H9 (cell line): ENCODE measurements at regions not wholly inside any gene's neighbourhood (a gene's known extent, or its start where the extent isn't known, plus 50 kb on each side); places are given as distances from the start of the nearest gene placed in this dataset.

Source experiments
- DNase-seq: peaks from one replicate; pipeline ENCODE4 v3.0.0-alpha.2; 2017
- H2AFZ ChIP-seq: one replicate; pipeline ENCODE4 v1.6.1; 2013; ENCODE audit warnings: mild to moderate bottlenecking, low read length, control low read depth, moderate library complexity
- H2AK5ac ChIP-seq: 2 replicates; pipeline ENCODE4 v1.6.1; 2013; ENCODE audit warnings: low read length, control low read depth, mixed read lengths; ENCODE audit not compliant: insufficient read length
- H2BK120ac ChIP-seq: one replicate; pipeline ENCODE4 v1.6.1; 2013; ENCODE audit warnings: low read depth, mild to moderate bottlenecking, low read length, control low read depth, inconsistent platforms; ENCODE audit not compliant: poor library complexity, severe bottlenecking
- H2BK12ac ChIP-seq: 2 replicates; pipeline ENCODE4 v1.6.1; 2013; ENCODE audit warnings: low read length, control low read depth, mixed read lengths, low read depth; ENCODE audit not compliant: insufficient read length
- H2BK15ac ChIP-seq: 2 replicates; pipeline ENCODE4 v1.6.1; 2013; ENCODE audit warnings: low read depth, low read length, control low read depth
- H2BK20ac ChIP-seq: one replicate; pipeline ENCODE4 v1.6.1; 2013; ENCODE audit warnings: low read depth, mild to moderate bottlenecking, low read length, control low read depth, inconsistent platforms; ENCODE audit not compliant: poor library complexity, severe bottlenecking
- H2BK5ac ChIP-seq: 2 replicates; pipeline ENCODE4 v1.6.1; 2013; ENCODE audit warnings: low read length, control low read depth, mixed read lengths; ENCODE audit not compliant: insufficient read length
- H3K14ac ChIP-seq: 2 replicates; pipeline ENCODE4 v1.6.1; 2013; ENCODE audit warnings: low read length, control low read depth; ENCODE audit not compliant: insufficient read depth
- H3K18ac ChIP-seq: 2 replicates; pipeline ENCODE4 v1.6.1; 2013; ENCODE audit warnings: low read depth, mild to moderate bottlenecking, mixed read lengths, low read length, control low read depth; ENCODE audit not compliant: insufficient read length
- H3K23ac ChIP-seq: 2 replicates; pipeline ENCODE4 v1.6.1; 2013; ENCODE audit warnings: low read length, control low read depth, mixed read lengths, low read depth; ENCODE audit not compliant: insufficient read length
- H3K23me2 ChIP-seq: 2 replicates; pipeline ENCODE4 v1.6.1; 2013; ENCODE audit warnings: low read depth, mild to moderate bottlenecking, mixed read lengths, low read length, control low read depth; ENCODE audit not compliant: insufficient read length, poor library complexity, severe bottlenecking
- H3K27ac ChIP-seq: 2 replicates; pipeline ENCODE4 v1.5.1; 2013; ENCODE audit warnings: low read length, control low read depth, mixed read lengths, low read depth; ENCODE audit not compliant: insufficient read length
- H3K27me3 ChIP-seq: 2 replicates; pipeline ENCODE4 v1.6.1; 2013; ENCODE audit warnings: low read length, control low read depth, inconsistent platforms; ENCODE audit not compliant: insufficient read depth
- H3K4ac ChIP-seq: 2 replicates; pipeline ENCODE4 v1.6.1; 2013; ENCODE audit warnings: low read depth, mild to moderate bottlenecking, control low read depth, inconsistent platforms, low read length, moderate library complexity
- H3K4me1 ChIP-seq: 2 replicates; pipeline ENCODE4 v1.6.1; 2013; ENCODE audit warnings: low read length, control low read depth, inconsistent platforms; ENCODE audit not compliant: insufficient read depth
- H3K4me2 ChIP-seq: 2 replicates; pipeline ENCODE4 v1.6.1; 2013; ENCODE audit warnings: low read length, control low read depth, mixed read lengths; ENCODE audit not compliant: insufficient read length, insufficient read depth
- H3K56ac ChIP-seq: 2 replicates; pipeline ENCODE4 v1.6.1; 2013; ENCODE audit warnings: low read depth, mild to moderate bottlenecking, mixed read lengths, low read length, control low read depth; ENCODE audit not compliant: insufficient read length
- H3K79me1 ChIP-seq: 2 replicates; pipeline ENCODE4 v1.6.1; 2013; ENCODE audit warnings: low read depth, mild to moderate bottlenecking, moderate library complexity, low read length, control low read depth, inconsistent platforms; ENCODE audit not compliant: insufficient read depth, poor library complexity, severe bottlenecking
- H3K79me2 ChIP-seq: 2 replicates; pipeline ENCODE4 v1.6.1; 2013; ENCODE audit warnings: low read length, control low read depth, inconsistent platforms; ENCODE audit not compliant: insufficient read depth
- H3K9ac ChIP-seq: 2 replicates; pipeline ENCODE4 v1.6.1; 2013; ENCODE audit warnings: low read length, control low read depth, mixed read lengths; ENCODE audit not compliant: insufficient read length; ENCODE audit errors: extremely low read depth
- H3K9me3 ChIP-seq: one replicate; pipeline ENCODE4 v1.6.1; 2013; ENCODE audit warnings: low read depth, low read length, inconsistent platforms; ENCODE audit not compliant: control insufficient read depth
- H3T11ph ChIP-seq: one replicate; pipeline ENCODE4 v1.6.1; 2013; ENCODE audit warnings: mild to moderate bottlenecking, low read length, control low read depth, inconsistent platforms
- H4K20me1 ChIP-seq: one replicate; pipeline ENCODE4 v1.6.1; 2013; ENCODE audit not compliant: control insufficient read depth, insufficient read length, insufficient read depth
- H4K5ac ChIP-seq: 2 replicates; pipeline ENCODE4 v1.6.1; 2013; ENCODE audit warnings: low read depth, mild to moderate bottlenecking, mixed read lengths, low read length, control low read depth; ENCODE audit not compliant: insufficient read length
- H4K8ac ChIP-seq: replicated peaks from 2 replicates; pipeline ENCODE4 v1.6.1; 2013; ENCODE audit warnings: low read length, control low read depth, mixed read lengths, low read depth; ENCODE audit not compliant: insufficient read length
- H4K91ac ChIP-seq: 2 replicates; pipeline ENCODE4 v1.6.1; 2013; ENCODE audit warnings: low read depth, mild to moderate bottlenecking, moderate library complexity, mixed read lengths, low read length, control low read depth; ENCODE audit not compliant: insufficient read length
- H3K27ac Mint-ChIP-seq, 3 experiments: 2 replicates in 2 of 3; 3 replicates in 1 of 3; pipeline ENCODE4 v1.8.0; 2020 to 2021; ENCODE audit warnings: mixed read lengths in 3 of 3, mild to moderate bottlenecking in 1 of 3, moderate library complexity in 1 of 3
- H3K27me3 Mint-ChIP-seq: 2 replicates; pipeline ENCODE4 v1.8.0; 2021; ENCODE audit warnings: low read depth, mild to moderate bottlenecking, moderate library complexity, mixed read lengths
- H3K36me3 Mint-ChIP-seq, 3 experiments: 2 replicates in 2 of 3; 3 replicates in 1 of 3; pipeline ENCODE4 v1.8.0; 2020 to 2021; ENCODE audit warnings: low read depth in 3 of 3, mixed read lengths in 3 of 3; ENCODE audit not compliant: insufficient read depth in 1 of 3
- H3K4me1 Mint-ChIP-seq, 2 experiments: 2 replicates each; pipeline ENCODE4 v1.8.0; 2020; ENCODE audit warnings: mixed read lengths in 2 of 2
- H3K4me3 Mint-ChIP-seq, 2 experiments: 2 replicates in 1 of 2; 3 replicates in 1 of 2; pipeline ENCODE4 v1.8.0; 2020 to 2021; ENCODE audit warnings: mild to moderate bottlenecking in 2 of 2, mixed read lengths in 2 of 2, moderate library complexity in 1 of 2
- H3K9me3 Mint-ChIP-seq, 2 experiments: 2 replicates in 1 of 2; 3 replicates in 1 of 2; pipeline ENCODE4 v1.8.0; 2020; ENCODE audit warnings: mild to moderate bottlenecking in 2 of 2, mixed read lengths in 2 of 2, moderate library complexity in 1 of 2
- CTCF ChIP-seq: fragments of 200-600 bp; sonication (generic); conservative IDR thresholded peaks from 3 replicates; pipeline ENCODE4 v1.8.0; 2021; ENCODE audit warnings: antibody characterized with exemption, mild to moderate bottlenecking

GRCh38 chr9:25397746-25398145 is 280.5 kb downstream of the TUSC1 start:
- DNase-seq: no peak
- Mint-ChIP-seq H3K9me3 (peaks cover 39 to 50% of the 10 kb centered on the region in 2 experiments), H3K27ac (peak overlapping the region; percentile 58 to 99 (median 96); a peak in 6 of 7 replicates), H3K27me3 (no peaks in the 10 kb centered on the region), H3K36me3 (peaks cover 32 to 61% (median 35%) of the 10 kb centered on the region in 3 experiments), H3K4me3 (peak overlapping the region in 1 of 2 experiments; percentile 3; a peak in 1 of 5 replicates), H3K4me1 (peaks cover 21 to 32% of the 10 kb centered on the region in 2 experiments)
- Histone ChIP-seq H2AK5ac (no peak overlapping the region), H2BK20ac (no peak overlapping the region), H2BK5ac (no peak overlapping the region), H3K27ac (peak overlapping the region; percentile 59), H3K18ac (no peak overlapping the region), H4K5ac (no peak overlapping the region), H3K79me2 (no peaks in the 10 kb centered on the region; the same call in 1 of the 2 replicates), H2BK12ac (no peak overlapping the region), H3K4me2 (no peak overlapping the region), H2BK120ac (no peak overlapping the region), H3K9ac (no peak overlapping the region), H2AFZ (no peak overlapping the region), H4K8ac (no peak overlapping the region), H4K91ac (no peak overlapping the region), H3T11ph (no peak overlapping the region), H3K56ac (no peak overlapping the region), H3K23me2 (no peaks in the 10 kb centered on the region), H3K23ac (no peak overlapping the region), H2BK15ac (no peak overlapping the region), H3K27me3 (no peaks in the 10 kb centered on the region), H3K9me3 (peaks cover 8% of the 10 kb centered on the region), H3K14ac (no peak overlapping the region), H3K4me1 (peaks cover 4% of the 10 kb centered on the region; the same call in 1 of the 2 replicates), H3K4ac (no peak overlapping the region), H3K79me1 (no peaks in the 10 kb centered on the region), H4K20me1 (no peaks in the 10 kb centered on the region)
- no peak for TF ChIP-seq CTCF
